Activated CD8-positive, alpha-beta T cell treated with anti-CD3 and anti-CD28 coated beads for 36 hours (primary cell): ENCODE measurements at regions not wholly inside any gene's neighbourhood (a gene's known extent, or its start where the extent isn't known, plus 50 kb on each side); places are given as distances from the start of the nearest gene placed in this dataset.

Experiments
- ATAC-seq: fragments of 200-7000 bp; cut with Tn5 transposase; one replicate; pipeline ENCODE4 v1.10.0; 2021; ENCODE audit warnings: mild to moderate bottlenecking, moderate library complexity
- CTCF ChIA-PET: fragments of 350-600 bp; sonication (Branson Sonifier 250); formaldehyde crosslinking; loops from one replicate; lab custom pipeline; 2021; ENCODE audit warnings: antibody characterized with exemption; lab: Charles Lee
- POLR2A ChIA-PET: fragments of 350-600 bp; sonication (Branson Sonifier 250); formaldehyde crosslinking; loops from one replicate; lab custom pipeline; 2021; ENCODE audit warnings: antibody characterized with exemption; lab: Charles Lee
- DNase-seq: peaks from one replicate; pipeline ENCODE4 v3.0.0-alpha.2; 2020
- H3K27ac Mint-ChIP-seq: one replicate; pipeline ENCODE4 v1.8.0; 2021; ENCODE audit warnings: mild to moderate bottlenecking, mixed read lengths
- H3K27me3 Mint-ChIP-seq: one replicate; pipeline ENCODE4 v1.8.0; 2021; ENCODE audit warnings: mixed read lengths
- H3K36me3 Mint-ChIP-seq: one replicate; pipeline ENCODE4 v1.8.0; 2021; ENCODE audit warnings: low read depth, mixed read lengths
- H3K4me1 Mint-ChIP-seq: one replicate; pipeline ENCODE4 v1.8.0; 2021; ENCODE audit warnings: low read depth, mixed read lengths
- H3K4me3 Mint-ChIP-seq: one replicate; pipeline ENCODE4 v1.8.0; 2021; ENCODE audit warnings: mild to moderate bottlenecking, moderate library complexity, mixed read lengths
- H3K9me3 Mint-ChIP-seq: one replicate; pipeline ENCODE4 v1.8.0; 2021; ENCODE audit warnings: mixed read lengths
- intact Hi-C: fragments of 100-400 bp; cut with micrococcal nuclease; formaldehyde crosslinking; loops from one replicate; pipeline ENCODE4 v1.10.0; 2022
- TF ChIP-seq, protein P1 (sequence below): fragments of 200-600 bp; IDR thresholded peaks from one replicate; pipeline ENCODE4 v1.8.0; 2022; ENCODE audit warnings: antibody characterized with exemption, mild to moderate bottlenecking

DNA sequence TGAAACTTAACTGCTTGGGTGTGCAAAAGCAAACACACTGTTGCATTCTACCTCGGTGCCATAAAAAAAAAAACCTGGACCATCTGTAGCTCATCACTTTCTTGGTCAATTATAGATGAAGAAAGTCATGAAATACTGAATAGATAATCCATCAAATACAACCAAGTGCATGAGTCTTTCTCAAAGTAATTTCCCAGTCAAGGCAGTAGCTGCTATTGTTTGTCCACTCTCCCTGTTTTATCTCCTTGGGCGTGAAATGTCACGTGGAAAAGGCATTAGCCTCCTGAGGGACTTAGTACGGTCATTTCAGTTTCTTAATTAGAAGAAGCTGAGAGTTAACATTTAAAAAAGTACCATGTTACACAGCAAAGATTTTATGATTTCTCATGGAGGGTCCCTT, 1697.9 kb downstream of the PCDH9 start:
- ChIA-PET POLR2A (no interaction called here), CTCF (no interaction called here)
- Mint-ChIP-seq H3K9me3 (peaks cover 11% of the 10 kb centered on the region), H3K4me1 (no peaks in the 10 kb centered on the region), H3K4me3 (no peak overlapping the region), H3K27me3 (no peaks in the 10 kb centered on the region), H3K36me3 (no peaks in the 10 kb centered on the region), H3K27ac (no peak overlapping the region)
- TF ChIP-seq, protein P1, sequence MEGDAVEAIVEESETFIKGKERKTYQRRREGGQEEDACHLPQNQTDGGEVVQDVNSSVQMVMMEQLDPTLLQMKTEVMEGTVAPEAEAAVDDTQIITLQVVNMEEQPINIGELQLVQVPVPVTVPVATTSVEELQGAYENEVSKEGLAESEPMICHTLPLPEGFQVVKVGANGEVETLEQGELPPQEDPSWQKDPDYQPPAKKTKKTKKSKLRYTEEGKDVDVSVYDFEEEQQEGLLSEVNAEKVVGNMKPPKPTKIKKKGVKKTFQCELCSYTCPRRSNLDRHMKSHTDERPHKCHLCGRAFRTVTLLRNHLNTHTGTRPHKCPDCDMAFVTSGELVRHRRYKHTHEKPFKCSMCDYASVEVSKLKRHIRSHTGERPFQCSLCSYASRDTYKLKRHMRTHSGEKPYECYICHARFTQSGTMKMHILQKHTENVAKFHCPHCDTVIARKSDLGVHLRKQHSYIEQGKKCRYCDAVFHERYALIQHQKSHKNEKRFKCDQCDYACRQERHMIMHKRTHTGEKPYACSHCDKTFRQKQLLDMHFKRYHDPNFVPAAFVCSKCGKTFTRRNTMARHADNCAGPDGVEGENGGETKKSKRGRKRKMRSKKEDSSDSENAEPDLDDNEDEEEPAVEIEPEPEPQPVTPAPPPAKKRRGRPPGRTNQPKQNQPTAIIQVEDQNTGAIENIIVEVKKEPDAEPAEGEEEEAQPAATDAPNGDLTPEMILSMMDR: no peak
- ATAC-seq (no peak), DNase-seq (no peak)
- intact Hi-C loops: no loop called here

DNA sequence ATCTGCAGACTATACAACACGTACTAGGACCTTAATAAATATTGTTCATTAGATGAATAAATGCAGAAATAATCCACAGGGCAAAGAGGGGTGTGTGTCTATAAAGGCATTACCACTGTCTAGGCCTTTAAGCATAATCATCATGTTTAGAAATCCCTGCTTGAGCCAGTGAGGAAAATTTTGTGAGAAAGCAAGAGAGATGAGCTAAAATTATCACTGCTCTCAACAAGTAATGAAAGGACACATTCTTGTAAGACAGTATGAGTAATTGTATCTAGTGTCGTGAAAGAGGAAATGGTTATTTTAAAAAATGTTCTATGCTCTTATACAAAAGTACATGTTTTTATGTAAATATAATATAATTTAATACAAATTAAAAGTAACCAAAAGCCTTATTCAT, 1699.4 kb downstream of the PCDH9 start:
- ATAC-seq: no peak
- CTCF ChIA-PET: no interaction called here
- Mint-ChIP-seq H3K27me3 (no peaks in the 10 kb centered on the region), H3K9me3 (peaks cover 12% of the 10 kb centered on the region), H3K4me3 (no peak overlapping the region), H3K27ac (no peak overlapping the region), H3K4me1 (no peaks in the 10 kb centered on the region), H3K36me3 (no peaks in the 10 kb centered on the region)
- TF ChIP-seq, protein P1: no peak
- no peak for DNase-seq
- intact Hi-C loops: no loop called here
- POLR2A ChIA-PET: no interaction called here

DNA sequence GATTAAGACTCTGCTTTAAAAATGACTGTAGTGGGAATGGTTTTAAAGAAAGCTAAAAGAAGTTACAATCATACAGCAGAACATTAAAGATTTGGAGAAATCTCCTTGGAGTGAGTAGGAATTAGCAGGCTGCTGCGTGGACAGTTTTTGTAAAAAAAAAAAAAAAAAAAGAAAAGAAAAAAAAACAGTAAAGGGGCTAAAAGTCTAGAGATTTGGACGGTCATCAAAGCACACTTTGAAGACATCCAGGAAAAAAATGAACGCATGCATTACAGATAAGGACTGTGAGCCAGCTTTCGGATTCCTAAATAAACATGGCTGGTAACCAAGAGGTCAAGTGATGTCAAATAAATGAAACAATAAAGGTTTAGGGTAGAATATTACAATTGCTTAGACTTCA, 1700.6 kb downstream of the PCDH9 start:
- H3K36me3 Mint-ChIP-seq: no peaks in the 10 kb centered on the region
- H3K4me3 Mint-ChIP-seq: no peak overlapping the region
- ChIA-PET POLR2A (no interaction called here), CTCF (no interaction called here)
- no peak for DNase-seq
- no peaks in the 10 kb centered on the region for H3K27me3 Mint-ChIP-seq
- TF ChIP-seq, protein P1: no peak
- peaks cover 14% of the 10 kb centered on the region for H3K9me3 Mint-ChIP-seq
- intact Hi-C loops: no loop called here
- ATAC-seq: no peak
- H3K4me1 Mint-ChIP-seq: no peaks in the 10 kb centered on the region
- no peak overlapping the region for H3K27ac Mint-ChIP-seq

DNA sequence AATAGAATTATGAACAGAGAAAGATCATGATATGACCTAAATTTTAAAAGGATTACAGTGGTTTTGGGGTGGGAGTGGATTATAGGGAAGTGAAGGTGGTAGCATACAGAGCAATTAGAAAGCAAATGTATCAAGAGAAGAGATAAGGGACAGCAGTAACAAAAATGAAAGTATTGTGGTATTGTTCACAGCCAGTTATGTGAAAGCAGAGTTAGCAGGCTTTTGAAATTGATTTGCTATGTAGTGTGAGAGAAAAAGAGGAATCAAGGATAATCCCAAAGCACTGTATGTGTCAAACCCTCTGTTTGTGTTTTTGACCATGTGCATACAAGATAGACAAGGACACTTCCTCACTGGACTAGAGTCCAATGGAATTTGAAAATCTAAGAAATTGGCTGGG, 1721.4 kb downstream of the PCDH9 start:
- no peak overlapping the region for H3K27ac Mint-ChIP-seq
- ChIA-PET POLR2A (no interaction called here), CTCF (no interaction called here)
- peaks cover 10% of the 10 kb centered on the region for H3K9me3 Mint-ChIP-seq
- no peaks in the 10 kb centered on the region for H3K27me3 Mint-ChIP-seq
- no peaks in the 10 kb centered on the region for H3K36me3 Mint-ChIP-seq
- no peaks in the 10 kb centered on the region for H3K4me1 Mint-ChIP-seq
- intact Hi-C loops: no loop called here
- ATAC-seq: no peak
- no peak for DNase-seq
- H3K4me3 Mint-ChIP-seq: no peak overlapping the region
- TF ChIP-seq, protein P1: no peak

DNA sequence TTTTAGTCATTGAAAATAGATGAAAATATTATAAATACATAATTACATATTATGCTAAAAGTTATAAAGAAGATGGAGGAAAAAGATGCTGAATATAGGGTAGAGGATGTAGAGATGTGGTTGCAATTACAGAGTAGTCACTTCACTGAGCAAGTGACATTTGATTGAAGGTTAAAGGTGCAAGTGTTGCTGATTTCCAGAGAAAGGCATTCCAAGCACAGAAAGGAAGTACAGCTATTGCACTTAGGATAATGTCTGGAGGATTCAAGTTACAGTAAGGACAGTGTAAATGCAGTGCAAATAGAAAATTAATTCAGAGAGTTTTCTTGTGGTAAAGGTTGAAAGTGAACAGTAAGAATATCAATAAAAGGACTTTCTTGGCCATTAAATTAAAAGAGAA, 1721.8 kb downstream of the PCDH9 start:
- TF ChIP-seq, protein P1: no peak
- no peak for DNase-seq
- Mint-ChIP-seq H3K4me3 (no peak overlapping the region), H3K4me1 (no peaks in the 10 kb centered on the region), H3K27ac (no peak overlapping the region), H3K27me3 (no peaks in the 10 kb centered on the region), H3K9me3 (peaks cover 10% of the 10 kb centered on the region), H3K36me3 (no peaks in the 10 kb centered on the region)
- intact Hi-C loops: no loop called here
- POLR2A ChIA-PET: no interaction called here
- ATAC-seq: no peak
- CTCF ChIA-PET: no interaction called here
